Right ventricle myocardium inferior (tissue), 1 donor: ENCODE measurements at regions not wholly inside any gene's neighbourhood (a gene's known extent, or its start where the extent isn't known, plus 50 kb on each side); places are given as distances from the start of the nearest gene placed in this dataset.
"Not testable (repeated sequence)": the region's sequence is repeated elsewhere in the genome, so short reads cannot be mapped to it uniquely, and the experiment has no call there.

Experiments
- ATAC-seq: fragments of 200-7000 bp; cut with Tn5 transposase; one replicate; pipeline ENCODE4 v1.9.1; 2020; ENCODE audit warnings: mild to moderate bottlenecking, moderate library complexity
- DNase-seq: peaks from one replicate; pipeline ENCODE4 v3.0.0; 2021; ENCODE audit errors: missing footprints
- intact Hi-C: fragments of 100-400 bp; cut with DNase I; formaldehyde crosslinking; loops from one replicate; pipeline ENCODE4 v1.11.0; 2022
- donor health status: DM: no; HTN: yes; CAD: no; lungs with severe emphysema.

DNA sequence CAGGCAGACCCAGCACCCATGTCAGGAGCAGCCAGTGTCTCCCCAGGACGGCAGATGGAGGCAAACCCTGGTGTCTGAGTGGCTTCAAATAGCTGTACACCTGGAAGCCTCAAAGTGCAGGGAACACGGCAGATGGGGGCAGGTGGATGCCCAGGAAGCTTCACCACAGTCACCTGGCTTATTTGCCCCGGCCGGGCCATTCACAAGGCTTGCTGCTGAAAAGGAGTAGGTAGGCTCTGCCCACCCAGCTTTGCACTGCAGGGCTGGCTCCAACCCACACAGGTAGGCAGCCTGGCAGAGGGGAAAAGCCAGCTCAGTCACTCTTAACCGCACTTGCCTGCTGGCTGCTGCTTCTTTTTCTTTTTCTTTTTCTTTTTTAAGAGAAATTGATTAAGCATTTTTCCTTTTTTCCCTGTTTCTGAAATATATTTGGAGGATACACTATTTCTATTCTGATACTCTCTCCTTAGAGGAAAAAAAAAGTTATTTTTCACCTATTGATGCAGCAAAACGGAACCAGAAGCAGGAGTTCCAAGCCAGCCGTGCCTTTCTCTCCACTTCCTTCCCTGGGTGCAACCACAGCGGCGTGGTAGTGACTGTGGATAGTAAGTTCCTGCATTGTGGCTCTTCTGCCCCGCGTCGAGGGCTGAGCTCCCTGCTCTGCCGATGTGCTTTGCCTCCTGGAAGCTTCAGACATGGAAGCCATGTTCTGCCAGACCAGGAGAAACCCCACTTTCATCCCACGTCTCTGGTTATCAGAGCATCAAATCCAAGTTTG, 118.3 kb downstream of the KLF6 start:
- ATAC-seq (no peak), DNase-seq (peak; percentile 89)
- intact Hi-C loops: no loop called here

DNA sequence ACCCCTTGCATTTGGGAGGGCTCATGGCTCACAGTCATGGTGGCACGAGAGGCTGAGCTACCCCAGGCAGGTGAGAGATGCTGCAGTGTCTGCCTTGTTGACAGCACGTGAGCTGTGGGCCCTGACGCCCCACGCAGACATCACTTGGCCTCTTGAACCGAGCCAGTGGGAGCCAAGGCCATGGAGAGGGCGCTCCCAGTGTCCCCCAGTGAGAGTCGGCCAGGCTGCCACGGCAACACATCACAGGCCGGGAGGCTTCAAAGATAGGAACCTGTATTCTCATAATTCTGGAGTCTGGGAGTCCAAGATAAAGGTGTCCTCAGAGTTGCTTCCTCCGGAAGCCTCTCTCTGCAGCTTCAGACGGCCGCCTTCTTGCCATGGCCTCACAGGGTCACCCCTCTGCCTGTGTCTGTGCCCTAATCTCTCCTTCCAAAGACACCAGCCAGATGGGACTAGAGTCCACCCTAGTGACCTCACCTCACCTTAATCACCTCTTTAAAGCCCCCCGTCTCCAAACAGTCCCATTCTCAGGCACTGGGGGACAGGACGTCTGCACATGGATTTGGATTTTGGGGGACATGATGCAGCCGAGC, 119.6 kb downstream of the KLF6 start:
- no peak for ATAC-seq

DNA sequence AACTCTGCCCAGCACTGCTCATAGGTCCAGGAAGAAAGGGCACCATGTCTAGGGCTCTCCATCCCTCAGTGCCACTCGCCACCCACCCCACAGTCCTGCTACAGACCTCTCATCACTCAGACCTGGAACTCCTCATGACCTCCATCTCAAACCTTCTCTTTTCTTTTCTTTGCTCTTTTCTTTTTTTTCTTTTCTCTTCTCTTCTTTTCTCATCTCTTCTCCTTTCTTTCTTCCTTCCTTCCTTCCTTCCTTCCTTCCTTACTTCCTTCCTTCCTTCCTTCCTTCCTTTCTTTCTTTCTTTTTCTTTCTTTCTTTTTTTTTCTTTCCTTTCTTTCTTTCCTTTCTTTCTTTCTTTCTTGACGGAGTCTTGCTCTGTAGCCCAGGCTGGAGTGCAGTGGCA, 122.2 kb downstream of the KLF6 start:
- intact Hi-C loops: no loop called here
- DNase-seq (no peak), ATAC-seq (no peak)

More for the DNA sequence above, 119.6 kb downstream of the KLF6 start:
- DNase-seq: no peak
- intact Hi-C loops: no loop called here

DNA sequence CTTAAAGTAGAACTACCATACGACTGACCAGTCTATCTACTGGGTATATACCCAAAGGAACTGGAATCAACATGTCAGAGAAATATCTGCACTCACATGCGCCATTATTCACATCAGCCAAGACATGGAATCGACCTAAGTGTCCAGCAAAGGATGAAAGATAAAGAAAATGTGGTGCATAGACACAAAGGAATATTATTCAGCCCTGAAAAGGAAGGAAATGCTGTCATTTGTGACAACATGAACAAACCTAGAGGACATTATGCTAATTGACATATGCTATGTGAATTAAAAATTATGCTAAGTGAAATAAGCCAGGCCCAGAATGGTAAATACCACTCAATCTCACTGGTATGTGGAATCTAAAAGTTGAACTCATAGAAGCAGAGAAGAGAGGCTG, 123.7 kb downstream of the KLF6 start:
- intact Hi-C loops: no loop called here
- ATAC-seq: no peak
- no peak for DNase-seq

DNA sequence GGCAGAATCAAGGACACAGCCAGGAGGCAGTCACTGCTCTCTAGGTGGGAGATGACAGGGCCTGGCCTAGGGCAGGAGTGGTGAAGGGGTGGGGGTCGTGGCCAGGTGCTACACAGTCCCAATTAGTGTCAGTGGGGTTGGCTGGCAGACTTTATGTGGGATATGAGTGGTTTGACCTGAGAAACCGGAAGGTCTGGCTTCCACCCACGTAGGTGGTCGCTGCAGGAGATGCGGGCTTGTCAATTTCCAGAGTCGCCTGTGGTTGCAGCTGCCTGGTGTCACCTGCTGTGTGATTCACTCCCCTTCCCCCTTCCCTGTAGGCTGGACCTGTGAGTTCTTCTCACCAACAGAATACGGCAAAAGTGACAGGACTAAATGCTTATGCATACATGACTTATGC, 124.3 kb downstream of the KLF6 start:
- intact Hi-C loops: no loop called here
- no peak for DNase-seq
- no peak for ATAC-seq

DNA sequence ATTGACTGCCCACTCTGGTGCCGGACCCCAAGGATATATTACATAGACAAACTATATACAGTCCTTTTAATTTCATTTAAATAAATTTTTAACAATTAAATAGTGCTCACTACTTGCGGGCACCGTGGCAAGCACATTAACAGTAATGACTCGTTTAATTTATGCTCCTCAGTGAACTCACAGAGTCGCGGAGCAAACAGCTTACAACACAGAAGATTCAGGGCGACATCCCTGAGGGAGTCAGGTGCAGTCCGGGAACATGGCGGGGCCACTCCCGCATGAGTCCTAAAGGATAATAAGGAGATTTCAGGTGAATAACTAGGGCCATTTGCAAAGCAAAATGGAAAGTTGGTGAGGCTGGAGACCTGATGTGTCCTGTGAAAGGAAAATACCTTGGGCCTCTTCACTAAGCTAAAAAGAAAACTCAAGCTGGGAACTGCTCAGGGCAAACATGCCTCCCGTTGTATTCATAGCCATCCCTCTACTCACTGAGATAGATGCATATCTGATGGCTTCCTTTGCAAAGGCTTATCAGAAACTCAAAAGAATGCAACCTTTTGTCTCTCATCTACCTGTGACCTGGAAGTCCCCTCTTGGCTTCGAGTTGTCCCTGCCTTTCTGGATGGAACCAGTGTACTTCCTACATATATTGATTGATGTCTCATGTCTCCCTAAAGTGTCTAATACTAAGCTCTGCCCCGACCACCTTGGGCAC, 125.6 kb downstream of the KLF6 start:
- ATAC-seq (no peak), DNase-seq (no peak)
- intact Hi-C loops: no loop called here

DNA sequence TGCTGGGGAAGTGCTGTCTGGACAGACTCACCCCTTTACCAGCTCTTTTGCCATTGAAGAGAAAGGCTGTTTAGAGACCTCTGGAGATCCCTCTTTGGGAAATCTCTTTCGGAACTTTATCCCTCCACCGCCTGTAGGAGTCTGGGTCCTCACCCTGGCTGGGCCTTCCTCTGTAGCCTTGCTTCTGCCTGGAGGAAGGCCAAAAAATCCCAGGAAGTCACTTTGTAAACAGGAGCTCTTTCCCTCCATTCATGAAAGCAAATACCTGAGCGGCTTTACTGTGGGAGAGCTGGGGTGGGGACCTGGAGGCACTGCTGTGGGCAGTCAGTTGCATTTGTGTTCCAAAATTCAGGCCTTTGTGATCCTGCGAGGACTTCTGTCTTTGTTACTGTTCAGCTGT, 126.2 kb downstream of the KLF6 start:
- intact Hi-C loops: no loop called here
- no peak for ATAC-seq
- DNase-seq: no peak

DNA sequence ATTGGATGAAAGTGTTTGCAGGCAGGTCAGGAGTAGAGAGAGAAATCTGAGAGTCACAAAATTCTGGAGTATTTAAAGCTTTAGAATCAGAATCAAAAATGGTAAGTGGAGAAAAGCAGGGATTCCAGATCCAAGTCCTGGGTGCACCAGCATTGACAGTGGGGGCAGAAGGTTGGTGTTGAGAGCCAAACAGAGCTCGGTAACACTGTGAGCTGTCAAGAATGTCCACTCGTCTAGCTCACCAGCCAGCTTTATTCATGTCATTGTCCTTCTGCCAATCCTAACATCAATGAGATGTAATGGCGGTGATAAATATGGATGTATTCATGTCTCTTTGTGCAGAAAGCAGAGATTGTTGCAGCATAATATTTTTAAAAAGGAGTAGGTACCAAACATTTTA, 128.8 kb downstream of the KLF6 start:
- intact Hi-C loops: no loop called here
- DNase-seq (no peak), ATAC-seq (peak; percentile 60)

DNA sequence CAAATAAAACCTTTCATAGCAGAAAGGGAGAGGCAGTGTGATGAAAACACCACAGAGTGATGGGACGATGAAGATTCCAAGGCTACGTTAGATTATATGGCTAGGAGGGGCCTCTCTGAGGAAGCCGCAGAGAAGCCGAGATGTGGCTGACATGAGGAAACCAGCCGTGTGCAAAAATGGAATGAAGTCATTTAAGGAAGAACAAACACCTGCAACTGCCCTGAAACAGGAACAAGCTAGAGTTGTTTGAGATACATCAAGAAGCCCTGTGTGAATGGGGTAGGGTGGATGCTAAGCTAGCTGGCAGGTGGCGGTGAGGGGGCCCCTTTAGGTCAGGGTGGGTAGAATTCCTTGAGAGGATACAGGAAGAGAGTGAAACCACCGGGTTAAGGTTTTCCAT, 129.5 kb downstream of the KLF6 start:
- intact Hi-C loops: no loop called here
- DNase-seq: no peak
- no peak for ATAC-seq

DNA sequence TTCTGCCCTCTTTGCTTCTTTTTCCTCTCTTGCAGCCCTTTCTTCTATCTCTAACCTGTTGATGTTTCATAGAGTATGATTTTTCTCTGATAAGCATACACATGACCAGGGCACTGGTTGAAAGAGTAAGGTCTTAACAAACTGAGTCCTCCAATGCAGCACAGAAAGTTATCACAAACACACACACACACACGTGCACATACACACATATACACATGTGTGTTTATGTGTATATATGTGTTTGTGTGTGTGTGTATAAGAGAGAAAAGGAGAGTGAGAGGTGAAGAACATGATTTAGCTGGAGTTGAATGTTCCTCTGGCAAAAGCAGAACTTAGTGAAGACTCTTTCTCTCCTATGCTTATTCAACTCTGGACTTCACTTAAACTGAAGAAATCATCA, 130.0 kb downstream of the KLF6 start:
- intact Hi-C loops: no loop called here
- DNase-seq: no peak
- no peak for ATAC-seq

DNA sequence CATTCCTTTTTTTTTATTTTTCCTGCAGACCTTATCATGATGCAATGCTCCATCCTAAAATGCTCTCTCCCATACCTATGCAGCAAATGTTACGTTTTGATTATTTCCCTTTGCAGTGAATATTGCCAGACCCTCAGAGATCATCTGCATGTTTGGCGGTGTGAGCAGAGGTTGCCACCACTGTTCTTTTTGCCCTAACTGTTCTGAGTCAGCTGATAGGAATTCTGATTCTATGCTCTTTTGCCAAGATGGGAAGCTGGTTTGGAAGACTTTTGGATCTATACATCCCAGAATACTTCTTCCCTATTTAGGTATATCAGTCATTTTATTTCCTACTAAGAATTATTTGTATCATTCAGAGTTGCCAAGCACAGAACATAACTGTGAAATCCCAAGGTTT, 130.5 kb downstream of the KLF6 start:
- ATAC-seq: no peak
- intact Hi-C loops: no loop called here
- DNase-seq: no peak

DNA sequence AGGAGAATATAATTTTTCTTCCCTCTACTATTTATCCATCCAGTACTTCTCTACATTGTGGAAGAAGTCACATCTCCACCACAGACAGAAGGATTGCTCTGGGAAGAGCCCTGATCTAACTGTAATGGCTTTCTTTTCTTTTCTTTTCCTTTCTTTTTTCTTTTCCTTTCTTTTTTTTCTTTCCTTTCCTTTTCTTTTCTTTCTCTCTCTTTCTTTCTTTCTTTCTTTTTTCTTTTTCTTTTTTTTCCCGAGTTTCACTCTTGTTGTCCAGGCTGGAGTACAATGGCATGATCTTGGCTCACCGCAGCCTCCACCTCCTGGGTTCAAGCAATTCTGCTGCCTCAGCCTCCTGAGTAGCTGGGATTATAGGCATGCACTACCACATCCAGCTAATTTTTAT, 131.7 kb downstream of the KLF6 start:
- intact Hi-C loops, ATAC-seq, DNase-seq: not testable (repeated sequence)

DNA sequence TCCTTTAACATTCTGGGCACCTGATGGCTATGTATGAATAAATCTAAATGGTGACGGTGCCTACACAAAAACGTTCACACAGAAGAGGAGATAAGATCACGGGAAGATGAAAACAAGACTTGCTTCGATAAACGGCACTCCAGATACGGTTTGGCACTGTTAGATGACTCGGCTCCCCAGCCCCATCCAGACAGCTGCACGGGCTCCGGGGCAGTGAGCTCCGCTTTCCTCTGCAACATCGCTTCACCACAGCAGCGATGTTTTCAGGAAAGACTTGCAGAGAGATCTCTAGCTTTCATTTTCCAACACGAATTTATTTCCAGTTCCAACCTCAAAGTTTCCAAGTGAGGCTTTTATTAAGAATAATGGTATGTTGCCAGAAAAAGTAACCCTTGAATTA, 132.1 kb downstream of the KLF6 start:
- ATAC-seq (no peak), DNase-seq (no peak)
- intact Hi-C loops: no loop called here

DNA sequence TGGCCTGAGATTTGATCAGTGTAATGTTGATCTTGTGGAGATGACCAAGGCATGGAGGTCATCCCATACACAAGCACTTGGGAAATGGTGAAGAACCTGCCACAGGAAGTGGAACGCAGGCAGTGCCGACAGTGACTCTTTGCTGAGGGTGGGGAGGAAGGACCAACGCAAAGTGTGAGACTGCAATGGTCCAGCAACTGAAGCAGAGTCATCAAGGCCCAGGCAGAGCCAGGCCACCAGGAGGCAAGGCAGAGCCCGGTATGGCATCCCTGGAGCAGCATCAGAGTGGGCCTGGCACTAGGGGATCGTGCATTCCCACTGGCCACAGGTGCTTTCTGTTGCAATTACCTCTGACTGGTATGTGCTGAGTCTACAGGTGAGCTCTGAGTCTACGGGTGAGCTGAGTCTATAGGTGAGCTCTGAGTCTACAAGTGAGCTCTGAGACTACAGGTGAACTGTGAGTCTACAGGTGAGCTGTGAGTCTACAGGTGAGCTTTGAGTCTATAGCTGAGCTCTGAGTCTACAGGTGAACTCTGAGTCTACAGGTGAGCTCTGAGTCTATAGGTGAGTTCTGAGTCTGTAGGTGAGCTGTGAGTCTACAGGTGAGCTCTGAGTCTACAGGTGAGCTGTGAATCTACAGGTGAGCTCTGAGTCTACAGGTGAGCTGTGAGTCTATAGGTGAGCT, 132.9 kb downstream of the KLF6 start:
- ATAC-seq (no peak), DNase-seq (no peak)
- intact Hi-C loops: no loop called here

DNA sequence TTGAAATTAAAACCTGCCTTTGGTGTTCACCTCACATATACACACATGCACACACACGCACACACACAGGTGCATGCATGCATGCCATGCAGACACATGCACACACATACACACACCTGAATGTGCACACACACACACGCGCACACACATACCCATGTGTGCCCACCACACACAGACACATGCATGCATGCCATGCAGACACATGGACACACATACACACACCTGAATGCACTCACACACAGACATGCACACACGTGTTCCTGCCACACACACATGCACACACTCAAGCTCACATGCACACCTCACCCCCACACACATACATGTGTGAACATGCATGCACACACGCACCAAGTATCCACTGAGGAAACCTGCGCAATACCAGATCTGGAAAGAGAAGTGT, 136.4 kb downstream of the KLF6 start:
- intact Hi-C loops: loop anchor here (10.0 kb wide), 1 partner anchor 144 kb away; no protein-coding TSS in a partner anchor
- ATAC-seq (no peak), DNase-seq (no peak)

DNA sequence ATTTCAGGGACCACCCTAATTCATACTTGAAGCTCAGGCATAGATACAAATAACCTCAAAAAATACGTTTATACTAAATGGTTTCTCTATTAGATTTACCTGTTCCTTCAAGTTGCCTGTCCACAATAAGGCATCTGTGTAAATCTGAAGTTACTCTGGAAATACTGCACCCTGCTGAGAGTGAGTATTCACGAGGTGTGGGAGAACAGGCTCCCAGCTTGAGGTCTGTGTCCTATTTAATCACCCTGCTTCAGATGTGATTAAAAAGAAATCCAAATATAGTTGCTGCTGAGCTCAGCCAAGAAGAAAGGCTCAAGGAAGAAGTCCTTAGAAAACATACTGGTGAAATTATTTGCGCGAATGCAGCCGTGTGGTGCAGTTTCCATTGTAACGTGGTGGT, 136.8 kb downstream of the KLF6 start:
- intact Hi-C loops: loop anchor here (10.0 kb wide), 1 partner anchor 143 kb away; no protein-coding TSS in a partner anchor

DNA sequence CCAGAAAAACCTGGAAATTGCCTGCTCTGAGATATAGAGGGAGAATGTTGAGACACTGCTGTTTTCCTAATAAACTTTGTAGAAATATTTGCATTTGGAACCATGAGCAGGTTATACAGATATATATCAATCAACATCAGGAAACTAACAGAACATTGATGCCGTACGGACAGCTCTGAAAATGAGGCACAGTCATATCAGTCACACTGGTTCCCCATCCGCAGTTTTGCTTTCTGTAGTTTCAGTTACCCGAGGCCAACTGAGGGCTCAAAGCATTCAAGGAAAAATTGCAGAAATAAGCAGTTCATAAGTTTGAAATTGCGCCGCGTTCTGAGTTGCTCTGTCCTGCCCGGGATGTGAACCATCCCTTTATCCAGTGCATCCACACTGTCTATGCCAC, 137.9 kb downstream of the KLF6 start:
- DNase-seq: no peak
- no peak for ATAC-seq
- intact Hi-C loops: loop anchor here (10.0 kb wide), 1 partner anchor 142 kb away; no protein-coding TSS in a partner anchor

More for the DNA sequence above, 136.8 kb downstream of the KLF6 start:
- no peak for DNase-seq
- peak; percentile 52 for ATAC-seq

DNA sequence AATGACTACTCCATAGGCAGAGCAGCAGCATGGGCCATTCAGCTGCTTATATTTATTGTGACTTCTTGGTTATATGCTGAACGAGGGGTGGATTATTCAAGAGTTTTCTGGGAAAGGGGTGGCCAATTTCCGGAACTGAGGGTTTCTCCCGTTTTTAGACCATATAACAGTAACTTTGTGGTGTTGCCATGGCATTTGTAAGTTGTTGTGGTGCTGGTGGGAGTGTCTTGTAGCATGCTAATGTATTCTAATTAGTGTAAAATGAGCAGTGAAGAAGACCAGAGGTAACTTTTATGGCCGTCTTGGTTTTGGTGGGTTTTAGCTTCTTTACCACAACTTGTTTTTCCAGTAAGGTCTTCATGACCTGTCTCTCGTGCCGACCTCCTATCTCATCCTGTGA, 139.6 kb downstream of the KLF6 start:
- DNase-seq (no peak), ATAC-seq (no peak)
- intact Hi-C loops: loop anchor here (10.0 kb wide), 1 partner anchor 141 kb away; no protein-coding TSS in a partner anchor

DNA sequence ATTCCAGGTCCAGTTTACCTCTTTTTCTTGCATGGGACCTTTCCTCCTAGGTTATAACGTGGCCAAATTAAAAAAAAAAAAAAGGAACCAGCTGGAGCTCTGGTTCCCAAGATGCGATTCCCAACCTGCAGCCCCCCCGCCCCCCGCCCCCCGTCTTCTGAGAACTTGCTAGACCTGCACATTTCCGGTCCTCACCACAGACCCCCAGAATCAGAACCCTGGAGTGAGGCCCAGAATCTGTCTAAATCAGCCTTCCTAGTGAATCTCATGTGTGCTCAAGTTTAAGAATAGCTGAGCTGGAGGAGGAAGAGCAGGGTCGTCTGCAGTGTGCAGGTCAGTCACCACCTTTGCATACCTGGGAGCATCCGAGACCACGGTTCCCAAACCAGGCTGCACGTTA, 144.2 kb downstream of the KLF6 start:
- DNase-seq (no peak), ATAC-seq (no peak)
- intact Hi-C loops: loop anchor here (10.0 kb wide), 1 partner anchor 136 kb away; no protein-coding TSS in a partner anchor
